DOHH2 (cell line): ENCODE measurements at regions not wholly inside any gene's neighbourhood (a gene's known extent, or its start where the extent isn't known, plus 50 kb on each side); places are given as distances from the start of the nearest gene placed in this dataset.

Source experiments
- H3F3A ChIP-seq: fragments of 200-600 bp; sonication (generic), shearing (Covaris generic); 2 replicates; pipeline ENCODE4 v1.6.0; 2016; ENCODE audit warnings: antibody characterized with exemption, mild to moderate bottlenecking; ENCODE audit not compliant: control insufficient read depth, insufficient read depth
- H3K27ac ChIP-seq: fragments of 200-600 bp; sonication (generic); 2 replicates; pipeline ENCODE4 v1.5.1; 2014; ENCODE audit warnings: low read depth, mild to moderate bottlenecking, low read length, moderate library complexity
- H3K27me3 ChIP-seq: fragments of 200-600 bp; sonication (generic); 2 replicates; pipeline ENCODE4 v1.6.1; 2014; ENCODE audit warnings: mild to moderate bottlenecking, low read length, mixed read lengths; ENCODE audit not compliant: control insufficient read depth
- H3K36me3 ChIP-seq: fragments of 200-600 bp; sonication (generic); 2 replicates; pipeline ENCODE4 v1.6.1; 2014; ENCODE audit warnings: mild to moderate bottlenecking, low read length, moderate library complexity, mixed read lengths; ENCODE audit not compliant: control insufficient read depth
- H3K4me1 ChIP-seq: fragments of 200-600 bp; sonication (generic); 2 replicates; pipeline ENCODE4 v1.6.1; 2014; ENCODE audit warnings: mild to moderate bottlenecking, low read length, mixed read lengths; ENCODE audit not compliant: control insufficient read depth
- H3K4me2 ChIP-seq: fragments of 200-600 bp; sonication (generic); 2 replicates; pipeline ENCODE4 v1.6.0; 2014; ENCODE audit warnings: mild to moderate bottlenecking, low read length, moderate library complexity
- H3K4me3 ChIP-seq: fragments of 200-600 bp; sonication (generic); 2 replicates; pipeline ENCODE4 v1.5.1; 2014; ENCODE audit warnings: mild to moderate bottlenecking, low read length, mixed read lengths
- H3K79me2 ChIP-seq: fragments of 200-600 bp; sonication (generic); 2 replicates; pipeline ENCODE4 v1.6.1; 2014; ENCODE audit warnings: mild to moderate bottlenecking, low read length, mixed read lengths; ENCODE audit not compliant: control insufficient read depth
- H3K9me2 ChIP-seq: fragments of 200-600 bp; sonication (generic); replicated peaks from 2 replicates; pipeline ENCODE4 v1.6.1; 2014; ENCODE audit warnings: mild to moderate bottlenecking, low read length, mixed read lengths; ENCODE audit not compliant: control insufficient read depth
- H3K9me3 ChIP-seq: fragments of 200-600 bp; sonication (generic); 2 replicates; pipeline ENCODE4 v1.6.1; 2014; ENCODE audit warnings: antibody characterized with exemption, low read length, mixed read lengths; ENCODE audit not compliant: control insufficient read depth, insufficient read depth
- H4K20me1 ChIP-seq: fragments of 200-600 bp; sonication (generic); 2 replicates; pipeline ENCODE4 v1.6.0; 2014; ENCODE audit warnings: low read depth, mild to moderate bottlenecking, antibody characterized with exemption, low read length, moderate library complexity; ENCODE audit not compliant: control insufficient read depth, insufficient read depth
- CTCF ChIP-seq: fragments of 200-600 bp; sonication (generic); IDR thresholded peaks from one replicate; pipeline ENCODE4 v1.5.1; 2014; ENCODE audit warnings: antibody characterized with exemption, mild to moderate bottlenecking, low read depth, low read length; ENCODE audit not compliant: poor library complexity, severe bottlenecking
- EZH2phosphoT487 ChIP-seq: fragments of 200-600 bp; sonication (generic); IDR thresholded peaks from 2 replicates; pipeline ENCODE4 v1.6.1; 2017; ENCODE audit warnings: borderline replicate concordance, mild to moderate bottlenecking, antibody characterized with exemption, low read length, moderate library complexity, mixed read lengths

GRCh38 chr6:77298283-77298682 is 165.0 kb downstream of the HTR1B start:
- Histone ChIP-seq H3K36me3 (no peaks in the 10 kb centered on the region), H3K4me3 (no peak overlapping the region), H3F3A (no peaks in the 10 kb centered on the region), H3K4me1 (no peaks in the 10 kb centered on the region), H3K27me3 (no peaks in the 10 kb centered on the region), H3K4me2 (no peak overlapping the region), H3K9me2 (no peaks in the 10 kb centered on the region), H3K27ac (no peak overlapping the region), H3K79me2 (no peaks in the 10 kb centered on the region), H3K9me3 (no peaks in the 10 kb centered on the region), H4K20me1 (no peaks in the 10 kb centered on the region)
- TF ChIP-seq EZH2phosphoT487 (no peak), CTCF (no peak)

DNA sequence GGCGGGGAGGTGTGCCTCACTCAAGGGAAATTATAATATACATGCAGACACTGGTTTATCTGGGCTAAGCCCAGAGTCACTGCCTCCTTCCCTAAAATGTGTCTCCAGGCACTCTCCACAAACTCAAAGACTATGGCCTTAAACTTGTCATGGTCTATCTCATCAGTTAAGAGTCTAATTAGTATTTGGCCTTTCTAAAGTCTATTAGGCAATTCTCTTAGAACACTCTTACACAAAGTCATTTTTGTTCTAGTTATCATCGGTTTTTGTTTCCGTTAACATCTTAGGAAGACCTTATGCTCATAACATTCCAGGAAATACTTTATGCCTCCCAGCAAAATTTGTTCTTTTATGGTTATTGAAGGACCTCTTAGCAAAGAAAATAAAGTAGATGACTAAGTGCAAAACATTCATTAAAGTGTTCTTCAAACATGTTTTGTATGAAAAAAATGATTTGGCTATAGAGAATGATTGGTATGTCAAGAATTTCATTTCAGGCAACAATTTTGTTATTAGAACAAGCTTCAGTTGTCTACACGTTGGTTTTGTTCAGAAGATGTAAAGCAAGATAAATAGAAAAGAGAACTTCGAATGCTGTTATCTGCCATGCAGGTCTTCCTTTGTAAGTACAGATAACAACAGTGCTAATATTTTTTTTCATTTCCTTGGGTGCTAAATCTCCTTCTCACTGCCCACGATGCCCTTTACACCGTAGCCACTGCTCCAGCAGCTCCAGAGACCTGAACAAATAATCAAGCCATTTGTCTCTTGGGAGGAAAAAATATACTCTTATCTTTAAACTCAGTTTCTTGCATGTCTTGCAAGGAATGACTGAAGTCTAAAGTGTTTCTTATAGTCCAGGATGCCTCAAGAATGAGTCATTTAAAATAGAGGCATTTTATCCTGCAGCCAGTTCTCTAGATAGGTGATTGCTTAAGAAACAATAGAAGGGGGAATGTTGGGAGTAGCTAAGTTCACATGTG is 170.4 kb downstream of the HTR1B start:
- Histone ChIP-seq H3K27me3 (no peaks in the 10 kb centered on the region), H3K4me1 (no peaks in the 10 kb centered on the region), H3K36me3 (no peaks in the 10 kb centered on the region), H3K9me2 (no peaks in the 10 kb centered on the region), H3K79me2 (no peaks in the 10 kb centered on the region), H3F3A (no peaks in the 10 kb centered on the region), H3K27ac (no peak overlapping the region), H3K4me3 (no peak overlapping the region), H3K4me2 (no peak overlapping the region), H3K9me3 (no peaks in the 10 kb centered on the region), H4K20me1 (no peaks in the 10 kb centered on the region)
- TF ChIP-seq EZH2phosphoT487 = no peak
- TF ChIP-seq CTCF = no peak

DNA sequence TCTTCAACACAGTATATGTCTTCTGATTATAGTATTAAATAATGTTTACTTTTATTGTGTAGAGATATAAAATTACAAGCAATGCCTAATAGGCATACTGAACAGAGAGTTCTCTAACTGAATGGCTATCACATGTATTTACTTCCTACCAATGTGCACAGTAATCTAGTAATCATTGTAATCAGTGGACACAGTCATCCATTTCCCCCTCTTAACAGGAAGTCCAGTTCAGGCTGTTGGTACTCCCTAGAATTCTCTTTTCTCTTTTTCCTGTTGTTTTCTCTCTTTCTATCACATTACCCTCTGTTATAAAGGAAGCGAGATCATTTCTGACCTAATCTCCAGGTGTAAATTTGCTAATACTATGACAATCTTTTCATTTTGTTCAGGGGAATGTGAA is 172.5 kb downstream of the HTR1B start:
- Histone ChIP-seq H3K4me1 (no peaks in the 10 kb centered on the region), H3K27ac (no peak overlapping the region), H3K9me2 (no peaks in the 10 kb centered on the region), H3K79me2 (no peaks in the 10 kb centered on the region), H3K4me3 (no peak overlapping the region), H4K20me1 (no peaks in the 10 kb centered on the region), H3K27me3 (no peaks in the 10 kb centered on the region), H3K36me3 (no peaks in the 10 kb centered on the region), H3F3A (no peaks in the 10 kb centered on the region), H3K9me3 (no peaks in the 10 kb centered on the region), H3K4me2 (no peak overlapping the region)
- TF ChIP-seq EZH2phosphoT487 = no peak
- no peak for TF ChIP-seq CTCF
